AG09319 (cell line): ENCODE measurements at regions not wholly inside any gene's neighbourhood (a gene's known extent, or its start where the extent isn't known, plus 50 kb on each side); places are given as distances from the start of the nearest gene placed in this dataset.

Source experiments
- DNase-seq: peaks from one replicate; pipeline ENCODE4 v3.0.0-alpha.2; 2010; ENCODE audit warnings: low read depth; ENCODE audit errors: extremely low read depth
- TF ChIP-seq, protein P1 (sequence below): IDR thresholded peaks from 2 replicates; pipeline ENCODE4 v1.5.1; 2011; ENCODE audit warnings: low read depth, mild to moderate bottlenecking, inconsistent platforms, low read length, moderate library complexity

DNA sequence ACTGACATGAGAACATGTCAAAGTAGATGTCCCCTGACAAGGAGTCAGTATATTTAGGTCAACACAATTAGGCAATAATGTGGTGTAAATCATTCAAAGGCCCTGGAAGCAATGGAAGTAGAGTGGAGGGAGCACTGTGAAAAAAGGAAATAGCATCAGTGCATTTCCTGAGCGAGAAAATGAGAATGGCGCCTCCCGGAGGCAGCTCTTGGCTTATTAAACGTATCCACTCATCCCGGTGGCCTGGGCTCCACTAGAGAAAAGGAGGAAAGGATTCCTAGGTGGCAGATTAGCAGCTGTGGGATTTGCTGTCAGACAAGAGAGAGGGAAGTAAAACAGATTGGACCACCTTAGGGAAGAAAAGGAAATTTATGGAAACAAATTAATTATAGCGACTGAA, 173.7 kb upstream of the TMTC4 start:
- TF ChIP-seq, protein P1, sequence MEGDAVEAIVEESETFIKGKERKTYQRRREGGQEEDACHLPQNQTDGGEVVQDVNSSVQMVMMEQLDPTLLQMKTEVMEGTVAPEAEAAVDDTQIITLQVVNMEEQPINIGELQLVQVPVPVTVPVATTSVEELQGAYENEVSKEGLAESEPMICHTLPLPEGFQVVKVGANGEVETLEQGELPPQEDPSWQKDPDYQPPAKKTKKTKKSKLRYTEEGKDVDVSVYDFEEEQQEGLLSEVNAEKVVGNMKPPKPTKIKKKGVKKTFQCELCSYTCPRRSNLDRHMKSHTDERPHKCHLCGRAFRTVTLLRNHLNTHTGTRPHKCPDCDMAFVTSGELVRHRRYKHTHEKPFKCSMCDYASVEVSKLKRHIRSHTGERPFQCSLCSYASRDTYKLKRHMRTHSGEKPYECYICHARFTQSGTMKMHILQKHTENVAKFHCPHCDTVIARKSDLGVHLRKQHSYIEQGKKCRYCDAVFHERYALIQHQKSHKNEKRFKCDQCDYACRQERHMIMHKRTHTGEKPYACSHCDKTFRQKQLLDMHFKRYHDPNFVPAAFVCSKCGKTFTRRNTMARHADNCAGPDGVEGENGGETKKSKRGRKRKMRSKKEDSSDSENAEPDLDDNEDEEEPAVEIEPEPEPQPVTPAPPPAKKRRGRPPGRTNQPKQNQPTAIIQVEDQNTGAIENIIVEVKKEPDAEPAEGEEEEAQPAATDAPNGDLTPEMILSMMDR, result no peak
- no peak for DNase-seq

DNA sequence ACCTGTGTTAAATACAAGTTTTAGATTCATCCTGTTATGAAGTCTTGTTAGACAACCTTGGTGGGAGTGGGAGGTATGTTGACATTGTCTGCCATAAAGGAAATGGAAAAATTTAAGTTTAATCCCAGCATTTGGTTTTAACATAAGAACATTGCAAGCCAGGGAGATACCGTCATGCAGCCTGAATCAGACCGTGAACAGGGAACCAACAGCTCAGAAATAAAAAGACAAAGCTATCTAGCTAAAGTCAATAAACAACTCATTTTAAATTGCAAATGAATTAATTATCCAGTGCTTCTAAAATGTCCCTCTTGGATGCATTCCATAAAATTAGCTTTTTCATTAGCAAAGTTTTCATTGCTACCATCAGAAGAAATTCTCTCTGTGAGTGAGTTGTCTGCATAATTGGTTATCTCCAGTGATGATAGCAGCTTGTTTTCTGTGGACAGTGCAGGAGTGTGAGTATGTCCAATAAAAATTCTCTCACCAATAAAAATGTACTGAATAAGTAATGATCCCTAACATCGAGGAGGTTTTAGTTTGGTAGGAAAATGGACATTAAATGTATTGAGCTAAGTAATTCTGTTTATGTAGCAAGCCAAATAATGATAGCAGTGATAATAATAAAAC, 170.6 kb upstream of the TMTC4 start:
- TF ChIP-seq, protein P1, result no peak
- DNase-seq, result no peak

DNA sequence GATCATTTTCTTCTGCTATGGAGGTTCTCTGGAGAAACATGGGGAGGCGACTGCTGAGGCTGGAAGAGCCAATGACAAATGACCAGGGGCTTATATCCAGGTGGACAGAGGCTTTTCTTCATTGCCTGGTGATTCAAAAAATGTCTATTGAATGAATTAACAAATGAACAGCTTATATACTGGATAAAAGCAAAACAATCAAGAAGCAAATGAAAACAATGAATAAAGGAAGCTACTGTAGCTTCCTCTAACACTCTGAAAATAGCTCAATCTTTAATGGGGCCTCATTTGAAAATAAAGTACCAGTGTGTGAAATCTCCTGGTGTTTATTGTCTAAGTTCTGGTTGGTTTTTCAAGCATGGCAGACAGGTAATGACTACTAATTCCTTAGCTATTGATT, 167.5 kb upstream of the TMTC4 start:
- no peak for DNase-seq
- TF ChIP-seq, protein P1, result no peak

DNA sequence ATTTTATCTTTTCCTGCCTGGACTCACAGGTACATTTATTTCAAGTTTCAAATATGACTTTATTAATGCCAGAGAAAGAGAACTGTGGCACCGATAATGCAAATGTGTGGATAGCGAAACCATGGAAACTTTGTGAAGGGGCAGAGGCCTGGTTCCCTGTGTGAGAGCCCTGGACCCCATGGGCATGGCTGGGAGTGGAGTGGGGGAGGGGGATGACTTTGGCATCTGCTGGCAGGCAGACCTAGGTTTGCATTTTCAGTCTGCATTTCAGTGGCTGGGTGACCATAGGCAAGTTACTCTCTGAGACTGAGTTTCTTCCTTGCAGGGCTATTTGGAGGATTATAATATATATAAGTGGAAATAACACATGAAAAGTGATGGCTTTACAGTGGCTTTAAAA, 163.8 kb upstream of the TMTC4 start:
- DNase-seq, result no peak
- TF ChIP-seq, protein P1, result no peak

DNA sequence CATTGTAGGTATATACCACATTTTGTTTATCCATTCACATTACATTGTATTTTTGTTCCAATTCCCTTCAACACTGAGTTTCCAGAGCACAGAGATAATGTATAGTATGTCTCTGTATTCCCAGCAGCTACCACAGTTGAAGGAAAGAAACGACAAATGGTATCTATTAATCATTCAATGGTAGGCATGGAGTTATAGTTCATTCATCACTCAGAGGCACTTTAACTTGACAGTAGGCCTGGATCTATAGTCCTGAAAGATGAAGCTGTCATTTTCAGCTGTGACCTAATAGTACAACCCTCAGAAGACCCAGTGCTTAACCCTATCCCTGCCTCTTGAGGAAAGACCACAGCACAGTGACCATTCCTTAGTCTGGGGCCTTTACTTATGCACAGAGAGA, 163.0 kb upstream of the TMTC4 start:
- TF ChIP-seq, protein P1, result no peak
- no peak for DNase-seq

DNA sequence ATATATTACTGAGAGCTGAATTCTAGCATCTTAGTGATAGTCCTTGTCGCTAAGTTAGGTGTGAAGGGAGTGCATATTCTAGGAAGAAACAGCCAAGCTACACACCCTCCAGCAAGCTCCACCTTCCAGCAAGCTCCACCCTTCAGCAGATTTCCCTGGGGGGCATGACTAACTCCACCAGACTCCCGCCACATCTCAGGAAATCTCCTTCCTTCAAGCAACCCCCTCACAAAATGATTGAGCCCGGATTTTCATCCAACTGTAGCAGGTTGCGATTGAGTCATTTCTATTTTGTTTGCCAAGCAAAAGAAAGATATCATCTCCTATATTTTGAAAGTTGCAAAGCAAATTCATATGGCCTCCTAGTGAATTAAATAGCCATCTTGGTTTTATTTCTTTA, 162.1 kb upstream of the TMTC4 start:
- TF ChIP-seq, protein P1, result no peak
- DNase-seq, result no peak

DNA sequence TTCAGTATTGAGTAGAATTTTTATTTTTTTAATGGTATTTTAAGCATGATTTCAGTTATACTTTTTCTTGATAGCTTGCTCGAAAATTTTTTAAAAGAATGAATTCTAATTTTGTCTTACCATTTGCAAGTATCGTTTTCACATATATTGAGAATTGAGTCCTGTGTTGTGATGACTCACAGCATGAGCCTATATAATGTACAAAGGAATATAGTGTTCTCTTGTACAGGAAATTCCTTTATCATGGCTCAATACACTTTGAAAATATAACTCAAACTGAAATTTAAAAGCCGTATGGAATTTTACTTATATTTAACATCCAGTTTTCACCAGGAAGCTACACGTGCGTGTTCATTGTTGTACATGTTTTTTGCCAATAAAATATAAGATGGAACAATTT, 161.1 kb upstream of the TMTC4 start:
- TF ChIP-seq, protein P1, result no peak
- DNase-seq, result no peak
